H4 (cell line): ENCODE measurements at regions not wholly inside any gene's neighbourhood (a gene's known extent, or its start where the extent isn't known, plus 50 kb on each side); places are given as distances from the start of the nearest gene placed in this dataset.

Source experiments
- DNase-seq: peaks from one replicate; pipeline ENCODE4 v3.0.0-alpha.2; 2015; ENCODE audit warnings: low spot score

DNA sequence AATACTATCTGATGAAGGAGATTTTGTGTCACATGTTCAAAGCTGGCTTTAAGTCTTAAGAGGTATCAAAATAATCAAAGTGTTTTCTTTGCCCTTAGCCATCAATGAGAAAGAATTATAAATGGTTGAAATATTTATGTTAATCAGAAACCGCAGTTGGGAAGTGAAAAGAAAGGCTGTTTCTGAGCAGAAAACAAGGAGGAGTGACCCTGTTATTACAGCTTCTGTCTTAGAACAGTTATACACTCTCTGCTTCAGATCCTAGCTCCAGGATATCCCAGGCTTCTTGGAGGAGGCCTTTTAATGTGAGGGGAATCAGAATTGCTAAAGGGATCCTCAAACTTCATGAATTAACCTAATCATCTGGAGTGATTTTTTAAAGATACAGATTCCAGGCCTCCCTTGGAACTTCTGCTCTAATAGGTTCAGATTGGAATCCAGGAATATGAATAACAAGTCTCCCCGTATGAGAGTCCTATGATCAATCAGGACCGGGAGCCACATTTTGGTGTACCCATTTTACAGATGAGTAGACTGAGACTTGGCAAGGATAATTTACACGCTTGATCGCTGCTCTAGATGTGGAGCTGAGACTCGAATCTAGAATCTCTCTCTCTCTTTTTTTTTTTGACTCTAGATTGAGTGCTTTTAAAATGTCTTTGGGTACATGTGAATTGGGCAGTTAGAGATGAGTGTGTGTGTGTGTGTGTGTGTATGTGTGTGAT lies 50.8 kb upstream of the JAG1 start:
- no peak for DNase-seq

DNA sequence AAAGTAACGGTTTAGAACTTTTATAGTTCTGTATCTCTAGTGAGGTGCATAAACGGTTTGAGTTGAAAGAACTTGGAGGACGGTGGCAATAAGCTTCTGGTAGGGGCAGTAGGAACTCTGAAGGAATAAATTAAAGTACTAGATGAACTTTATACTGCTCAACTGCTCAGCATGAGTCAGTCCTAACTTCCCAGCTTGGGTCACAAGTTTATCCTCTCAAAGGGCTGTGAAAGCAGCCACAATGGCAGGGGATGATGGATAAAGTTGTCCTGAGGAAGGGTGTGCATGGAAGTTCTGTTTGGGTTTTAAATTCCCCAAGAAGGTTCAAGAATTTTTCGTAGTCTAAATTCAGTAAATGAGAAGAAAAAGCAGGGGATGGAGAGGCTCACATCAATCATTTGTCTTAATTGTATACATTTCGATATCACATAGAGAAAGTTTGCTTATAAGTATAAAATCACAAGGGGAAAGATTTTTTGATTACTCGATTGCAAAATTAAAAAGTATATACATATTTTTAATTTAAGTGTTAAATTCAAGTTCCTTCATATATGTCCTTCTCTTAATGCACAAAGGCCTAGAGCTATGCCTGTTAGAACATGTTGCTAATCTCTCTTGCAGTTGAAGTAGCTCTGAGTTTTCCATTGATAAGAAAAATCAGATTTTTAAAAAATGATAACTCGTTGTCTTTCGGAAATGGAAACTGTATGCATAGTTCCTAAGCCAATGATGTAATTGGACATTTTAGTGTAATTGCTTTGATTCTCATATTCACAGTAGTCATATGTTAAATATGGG lies 55.3 kb upstream of the JAG1 start:
- no peak for DNase-seq

DNA sequence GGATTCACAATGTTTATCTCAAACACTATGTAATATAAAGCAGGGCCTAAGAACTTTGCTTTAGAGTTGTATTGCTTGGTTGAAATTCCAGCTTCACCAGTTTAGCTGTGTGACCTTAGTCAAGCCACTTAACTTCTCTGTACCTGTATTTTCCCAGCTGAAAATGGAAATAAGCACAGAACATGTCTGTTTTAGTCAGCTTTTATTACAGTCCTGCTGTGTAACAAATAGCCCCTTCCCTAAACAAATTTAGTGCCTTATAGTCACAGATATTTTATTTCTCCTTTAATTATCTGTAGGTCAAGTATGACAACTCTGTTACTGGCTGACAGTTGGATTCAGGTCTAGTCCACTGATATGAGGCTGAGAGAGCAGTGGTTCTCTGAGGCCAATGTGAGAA lies 56.0 kb upstream of the JAG1 start:
- DNase-seq, result no peak

- DNase-seq, result no peak
Observed at GRCh38 chr20:10730629-10731183, 56.9 kb upstream of the JAG1 start.

GRCh38 chr20:10731190-10731965 lies 57.6 kb upstream of the JAG1 start:
- peak; percentile 28 for DNase-seq

- peak; percentile 6 for DNase-seq
Observed at GRCh38 chr20:10733122-10733521, 59.3 kb upstream of the JAG1 start.

GRCh38 chr20:10735195-10735949 lies 61.6 kb upstream of the JAG1 start:
- no peak for DNase-seq

GRCh38 chr20:10739134-10739533 lies 65.3 kb upstream of the JAG1 start:
- DNase-seq, result no peak

- DNase-seq, result no peak
Observed at GRCh38 chr20:10739566-10739965, 65.8 kb upstream of the JAG1 start.

DNA sequence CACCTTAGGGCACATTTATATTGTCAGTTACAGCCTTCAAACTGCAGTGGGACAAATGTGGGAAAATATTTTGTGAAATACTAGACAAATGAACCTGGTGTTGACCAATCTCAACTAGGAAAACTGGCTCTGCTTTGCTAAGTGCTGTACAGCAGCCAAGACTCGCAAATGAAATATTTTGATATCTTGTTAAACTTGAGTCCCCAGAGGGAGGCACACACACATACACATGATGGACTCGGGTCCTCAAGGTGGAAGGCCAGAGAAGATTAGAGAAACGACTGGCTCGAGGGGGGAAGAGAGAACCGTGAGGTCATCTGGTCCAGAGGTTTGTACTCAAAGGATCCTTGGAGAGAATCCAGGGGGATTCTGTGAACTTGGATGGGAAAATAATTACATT lies 67.3 kb upstream of the JAG1 start:
- no peak for DNase-seq

GRCh38 chr20:10745790-10746189 lies 72.0 kb upstream of the JAG1 start:
- no peak for DNase-seq

DNA sequence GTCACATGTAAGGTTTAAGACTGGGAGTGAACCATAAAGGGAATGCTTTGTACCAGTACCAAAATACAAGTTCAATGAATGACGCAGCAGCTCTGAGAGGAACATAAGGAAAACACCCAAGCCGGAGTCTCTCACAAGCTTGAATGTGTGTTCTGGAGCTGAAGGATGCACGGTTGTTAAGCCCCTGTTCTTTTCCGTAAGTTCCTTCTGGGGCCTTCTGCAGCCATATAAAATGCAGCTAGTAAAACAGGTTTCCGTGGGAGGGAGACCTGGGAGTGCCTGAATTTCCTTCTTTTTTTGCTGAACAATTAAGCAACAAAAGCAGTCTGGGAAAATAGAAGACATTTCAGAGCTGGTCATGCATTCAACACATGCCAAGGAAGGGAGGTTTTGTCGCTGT lies 73.2 kb upstream of the JAG1 start:
- DNase-seq, result no peak

GRCh38 chr20:10749084-10749483 lies 75.3 kb upstream of the JAG1 start:
- no peak for DNase-seq

GRCh38 chr20:10752206-10752605 lies 78.4 kb upstream of the JAG1 start:
- DNase-seq, result no peak

DNA sequence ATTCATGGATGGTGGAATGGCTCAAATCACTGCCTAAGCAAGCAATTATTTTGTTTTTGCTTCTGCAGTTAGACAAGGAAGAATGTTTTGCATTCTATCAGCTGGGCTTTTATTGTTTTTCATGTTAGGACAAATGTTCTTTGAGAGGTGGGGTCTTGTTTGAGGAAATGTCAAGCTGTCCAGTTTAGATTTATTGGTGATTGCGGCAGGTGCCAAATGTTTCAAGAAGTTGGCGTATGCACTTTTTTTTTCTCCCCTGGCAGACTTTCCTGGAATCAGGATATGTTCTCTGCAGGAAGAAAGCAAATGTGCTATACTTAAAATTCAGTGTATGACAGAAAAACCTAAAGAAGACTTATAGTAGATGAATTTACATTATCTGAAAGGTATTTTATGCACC lies 81.0 kb upstream of the JAG1 start:
- DNase-seq, result no peak

GRCh38 chr20:10758446-10758845 lies 84.6 kb upstream of the JAG1 start:
- DNase-seq, result peak; percentile 37

DNA sequence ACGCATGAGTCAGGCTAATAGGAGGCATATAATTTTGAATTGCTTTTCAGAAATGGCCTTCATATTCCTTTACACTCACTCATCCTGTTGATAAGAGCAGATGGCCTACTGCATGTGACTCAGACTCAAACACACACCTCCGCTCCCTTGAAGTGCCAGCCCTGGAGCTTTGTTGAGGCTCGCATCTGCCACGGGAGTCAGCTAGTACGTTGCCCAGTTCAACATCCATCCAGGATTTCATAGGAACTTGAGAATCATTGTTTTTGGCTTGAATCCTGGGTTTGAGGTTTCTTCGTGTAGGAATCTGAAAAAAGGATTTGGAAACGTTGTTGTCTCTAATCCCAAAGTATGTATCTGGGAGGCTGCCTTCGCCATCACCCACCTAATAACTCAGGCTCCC lies 87.4 kb upstream of the JAG1 start:
- DNase-seq, result no peak

GRCh38 chr20:10761786-10762185 lies 88.0 kb upstream of the JAG1 start:
- peak; percentile 13 for DNase-seq

GRCh38 chr20:10762216-10762615 lies 88.4 kb upstream of the JAG1 start:
- no peak for DNase-seq

DNA sequence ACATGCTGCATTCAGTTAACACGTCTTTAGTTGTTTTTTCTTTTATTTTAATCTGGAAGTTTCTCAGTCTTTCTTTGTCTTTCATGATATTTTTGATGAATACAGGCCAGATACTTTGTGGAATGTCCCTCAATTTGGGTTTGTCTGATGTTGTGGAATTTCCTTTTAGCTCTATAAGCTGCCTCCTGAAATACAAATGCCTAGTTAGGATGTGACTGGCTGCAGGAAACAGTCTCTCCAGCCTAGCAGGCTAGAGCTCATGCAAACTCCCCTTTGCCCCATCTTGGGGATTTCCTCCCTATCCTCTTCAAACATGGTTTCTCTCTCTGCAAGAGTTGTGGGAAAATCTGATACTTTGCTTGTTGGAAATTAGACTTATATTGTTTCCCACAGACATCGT lies 89.3 kb upstream of the JAG1 start:
- DNase-seq, result no peak

DNA sequence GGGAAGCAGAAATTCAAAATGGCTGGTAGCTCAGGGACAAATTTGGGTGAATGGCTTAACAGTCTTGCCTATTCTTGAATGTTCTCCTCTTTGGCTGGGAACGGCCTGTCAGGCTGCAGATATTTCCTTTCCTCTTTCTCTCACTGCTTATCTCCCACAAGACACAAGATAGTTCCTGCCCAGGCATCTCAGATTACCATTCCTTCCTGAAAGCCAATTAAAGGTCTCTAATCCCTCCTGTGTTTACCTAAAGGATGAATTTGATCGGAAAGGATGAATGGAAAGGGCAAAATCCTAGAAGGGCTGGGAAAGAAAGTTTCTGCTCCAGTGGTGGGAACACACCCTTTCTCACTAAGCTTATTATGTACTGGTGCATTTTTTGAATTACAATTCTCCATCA lies 95.9 kb upstream of the JAG1 start:
- DNase-seq, result no peak

- no peak for DNase-seq
Observed at GRCh38 chr20:10770753-10771152, 97.0 kb upstream of the JAG1 start.
